ENCODE measurements at regions not wholly inside any gene's neighbourhood (a gene's known extent, or its start where the extent isn't known, plus 50 kb on each side); places are given as distances from the start of the nearest gene placed in this dataset.

DNA sequence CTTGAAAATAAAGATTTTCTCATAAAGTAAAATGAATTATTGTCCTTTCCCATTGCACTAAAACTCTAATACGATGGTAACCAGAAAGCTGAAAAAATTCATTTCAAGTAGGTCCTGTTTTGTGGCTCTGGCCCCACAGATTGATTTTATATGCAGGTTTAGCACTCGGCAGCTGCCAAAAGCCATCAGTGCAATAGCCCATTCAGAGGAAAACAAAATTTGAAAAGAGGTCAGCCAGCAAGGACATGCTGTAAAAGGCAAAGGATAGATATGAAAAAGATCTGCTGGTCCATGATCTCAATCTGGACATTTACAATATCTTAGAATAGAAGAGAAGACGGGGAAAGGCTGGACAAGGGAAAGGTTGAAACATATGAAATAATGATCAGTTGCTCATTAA is 414.8 kb upstream of the NOVA1 start:
- no peak for DNase-seq

DNA sequence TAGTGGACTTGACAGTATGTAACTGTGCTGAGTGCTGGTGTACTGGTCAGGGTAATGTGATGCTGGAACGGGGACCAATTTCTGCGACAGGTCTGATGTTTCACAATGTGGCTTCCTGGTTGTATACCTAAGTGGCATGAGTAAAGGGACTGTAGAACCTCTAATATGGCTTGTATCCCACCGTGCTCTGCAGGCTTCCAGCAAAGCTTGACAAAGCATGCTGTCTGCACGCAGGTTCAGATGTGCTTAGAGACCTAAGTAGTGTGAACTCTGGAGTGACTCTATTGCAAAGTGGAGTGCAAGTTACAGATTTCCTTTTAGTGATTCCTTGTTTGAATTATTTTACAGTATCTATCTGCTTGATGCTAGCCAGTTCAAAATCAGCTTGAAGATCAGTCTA is 415.8 kb upstream of the NOVA1 start:
- no peak for DNase-seq

GRCh38 chr14:27015065-27015464 is 417.2 kb upstream of the NOVA1 start:
- no peak for DNase-seq

- no peak for DNase-seq
Observed at GRCh38 chr14:27025648-27026047, 427.8 kb upstream of the NOVA1 start.

DNA sequence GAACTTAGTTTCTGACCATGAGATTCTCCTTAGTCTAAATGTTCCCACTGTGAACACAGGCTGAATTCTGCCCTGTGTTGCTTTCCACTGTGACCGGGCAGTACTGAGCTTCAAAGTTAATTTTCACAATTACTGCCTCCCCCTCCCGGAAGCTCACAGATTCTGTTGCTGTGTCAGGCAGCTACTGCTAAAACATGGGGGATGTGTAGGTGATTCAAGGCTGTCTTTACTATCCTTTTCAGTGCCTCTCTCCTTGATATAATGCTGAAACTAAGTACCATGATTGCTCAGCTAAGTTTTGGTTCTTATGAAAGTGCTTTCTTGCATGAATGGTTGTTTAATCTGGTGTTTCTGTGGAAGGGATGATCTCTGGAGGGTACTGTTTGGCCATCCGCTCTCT is 428.3 kb upstream of the NOVA1 start:
- no peak for DNase-seq

- no peak for DNase-seq
Observed at GRCh38 chr14:27040552-27040951, 442.7 kb upstream of the NOVA1 start.

- no peak for DNase-seq
Observed at GRCh38 chr14:27049701-27050100, 451.9 kb upstream of the NOVA1 start.

- no peak for DNase-seq
Observed at GRCh38 chr14:27050208-27050607, 452.4 kb upstream of the NOVA1 start.

- DNase-seq: no peak
Observed at GRCh38 chr14:27056586-27056985, 458.8 kb upstream of the NOVA1 start.

DNA sequence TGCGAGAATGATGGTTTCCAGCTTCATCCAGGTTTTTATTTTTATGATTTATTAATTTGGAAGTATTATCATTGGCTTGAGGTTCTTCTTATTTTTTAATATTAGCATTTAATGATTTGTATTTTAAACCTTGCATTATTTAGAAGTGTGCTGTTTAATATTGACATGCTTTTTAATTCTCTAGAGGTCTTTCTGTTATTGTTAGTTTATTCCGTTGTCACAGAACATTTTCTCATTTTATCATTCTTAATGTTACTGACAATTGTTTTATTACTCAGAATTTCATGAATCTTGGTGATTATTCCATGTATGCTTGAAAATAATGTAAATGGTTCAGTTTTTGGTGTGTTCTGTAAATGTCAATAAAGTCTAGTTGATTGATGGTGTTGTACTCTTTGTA is 463.5 kb upstream of the NOVA1 start:
- no peak for DNase-seq

GRCh38 chr14:27063959-27064358 is 466.1 kb upstream of the NOVA1 start:
- DNase-seq: no peak

GRCh38 chr14:27065886-27066285 is 468.1 kb upstream of the NOVA1 start:
- no peak for DNase-seq

- no peak for DNase-seq
Observed at GRCh38 chr14:27067961-27068360, 470.1 kb upstream of the NOVA1 start.

DNA sequence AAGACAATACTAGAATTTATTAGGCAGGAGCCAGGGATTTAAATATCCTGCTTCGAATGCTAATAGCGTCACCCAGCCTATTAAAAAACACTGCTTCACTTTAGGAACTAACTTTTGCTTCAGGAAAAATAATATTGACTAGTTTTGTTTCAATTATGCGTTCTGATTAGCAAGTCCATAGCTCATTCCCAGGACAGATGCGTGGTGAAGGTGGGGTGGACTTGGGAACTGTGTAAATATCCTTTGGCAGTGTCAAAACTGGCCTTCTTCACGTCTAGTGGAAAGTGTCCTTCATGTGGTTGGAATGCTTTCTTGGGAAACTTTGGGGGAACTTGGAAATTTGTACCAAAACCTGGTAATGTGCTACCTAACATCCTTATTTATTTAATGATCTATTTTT is 474.8 kb upstream of the NOVA1 start:
- no peak for DNase-seq

DNA sequence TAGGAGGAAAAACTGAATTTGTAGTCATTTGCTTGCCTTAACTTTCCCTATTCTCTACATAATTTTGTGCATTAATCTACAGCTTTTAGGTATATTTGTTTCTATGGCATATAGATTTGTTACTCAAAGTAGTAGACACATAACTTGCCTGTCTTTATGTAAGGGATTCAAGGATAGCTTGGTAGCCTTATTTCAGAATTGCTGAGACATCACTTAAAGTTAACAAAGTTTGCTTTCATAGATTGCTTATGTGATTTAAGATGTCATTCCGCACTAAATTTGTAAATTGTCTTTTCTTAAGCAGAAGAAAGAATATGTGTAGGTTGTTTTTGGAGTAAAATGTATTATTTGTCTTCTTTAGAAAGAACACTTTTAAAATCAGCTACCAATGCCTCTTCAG is 477.7 kb upstream of the NOVA1 start:
- DNase-seq: no peak

DNA sequence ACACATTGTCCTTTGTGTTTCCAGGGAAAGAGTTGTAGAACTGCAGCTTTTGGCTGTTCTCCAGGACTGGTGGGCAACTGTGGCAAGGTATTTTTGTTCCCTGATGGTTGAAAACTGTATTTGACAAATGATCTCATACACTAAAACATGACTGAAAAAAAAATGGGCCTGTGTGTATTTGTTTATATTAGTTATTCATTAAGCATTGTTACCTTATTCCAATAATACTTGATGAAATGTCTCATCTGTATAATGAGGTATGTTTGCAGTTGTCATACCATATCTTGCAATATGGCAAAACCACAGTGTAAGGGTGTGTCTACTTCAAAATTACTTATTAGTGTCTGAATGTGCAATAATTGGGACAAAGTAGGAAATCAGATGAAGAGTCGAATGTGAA is 479.4 kb upstream of the NOVA1 start:
- no peak for DNase-seq

- DNase-seq: no peak
Observed at GRCh38 chr14:27077710-27078109, 479.9 kb upstream of the NOVA1 start.

DNA sequence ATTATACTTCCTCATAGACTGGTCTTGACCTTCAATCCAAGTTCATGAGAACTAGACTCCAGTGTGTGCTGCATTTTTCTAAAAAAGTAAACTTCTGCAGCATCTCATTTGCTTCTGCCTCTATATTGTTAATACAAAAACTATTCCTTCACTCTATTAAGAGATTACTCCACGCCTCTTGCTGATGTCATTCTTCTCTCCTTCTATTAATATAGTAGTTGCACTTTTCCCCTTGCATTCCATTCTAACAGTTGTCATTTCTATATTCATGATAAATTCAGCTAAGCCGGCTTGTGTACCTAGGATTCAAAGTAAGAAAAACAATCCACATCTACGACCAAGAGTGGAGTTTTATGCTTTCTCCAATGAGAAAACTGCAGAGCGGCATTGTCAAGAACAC is 480.4 kb upstream of the NOVA1 start:
- DNase-seq: no peak

GRCh38 chr14:27079716-27080115 is 481.9 kb upstream of the NOVA1 start:
- no peak for DNase-seq

DNA sequence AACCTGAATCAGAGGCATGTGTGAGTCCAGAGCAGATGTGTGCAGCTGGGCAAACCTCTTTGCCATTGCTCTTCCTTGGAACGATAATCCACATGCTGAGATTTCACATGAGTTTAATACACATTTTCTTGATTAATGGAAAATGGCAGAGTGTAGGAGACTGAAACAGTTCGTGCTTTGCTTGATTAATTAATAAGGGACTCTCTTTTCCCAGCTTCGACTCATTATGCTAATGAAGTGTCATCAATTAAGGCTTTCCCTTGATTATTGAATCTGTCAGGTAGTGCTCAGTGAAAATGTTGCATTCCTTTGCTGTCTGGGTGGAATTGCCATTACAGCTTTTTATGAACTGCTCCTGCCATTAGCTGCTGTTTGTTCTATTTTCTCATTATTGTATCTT is 487.7 kb upstream of the NOVA1 start:
- no peak for DNase-seq

- no peak for DNase-seq
Observed at GRCh38 chr14:27090716-27091115, 492.9 kb upstream of the NOVA1 start.

DNA sequence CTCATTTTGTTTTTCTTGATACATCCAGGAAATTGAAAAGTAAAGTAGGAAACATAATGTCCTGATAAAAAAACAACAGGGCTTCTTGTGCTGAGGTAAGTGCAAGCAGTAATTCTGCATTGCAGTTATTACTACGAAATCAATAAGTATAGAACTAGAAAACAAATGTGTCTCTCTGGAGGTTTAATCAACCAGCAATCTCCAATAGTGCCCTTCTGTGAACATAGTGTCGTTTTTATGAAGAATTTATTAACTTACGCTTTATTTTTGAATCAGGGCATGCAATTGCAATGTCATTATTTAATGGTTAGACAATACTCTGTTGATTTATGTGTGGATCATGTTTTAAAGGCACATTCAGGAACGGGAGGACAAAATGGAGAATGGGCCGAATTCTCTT is 494.1 kb upstream of the NOVA1 start:
- DNase-seq: no peak

- DNase-seq: no peak
Observed at GRCh38 chr14:27096091-27096490, 498.3 kb upstream of the NOVA1 start.

- DNase-seq: no peak
Observed at GRCh38 chr14:27098451-27098850, 500.6 kb upstream of the NOVA1 start.

DNA sequence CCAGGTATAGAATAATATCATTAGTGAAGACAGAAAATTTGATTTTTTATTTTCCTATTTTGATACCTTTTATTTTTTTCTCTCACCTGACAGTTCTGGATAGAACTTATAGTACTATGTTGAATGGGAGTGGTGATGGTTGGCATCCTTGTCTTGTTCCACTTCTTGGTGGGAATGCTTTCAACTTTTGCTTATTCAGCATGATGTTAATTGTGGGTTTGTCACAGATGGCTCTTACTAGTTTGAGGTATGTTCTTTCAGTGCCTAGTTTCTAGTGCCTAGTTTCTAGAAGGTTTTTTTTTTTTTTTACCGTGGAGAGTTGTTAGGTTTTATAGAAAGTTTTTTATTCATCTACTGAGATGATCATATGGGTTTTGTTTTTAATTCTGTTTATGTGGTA is 516.3 kb upstream of the NOVA1 start:
- DNase-seq: no peak

GRCh38 chr14:27123162-27123561 is 525.3 kb upstream of the NOVA1 start:
- no peak for DNase-seq
